Lung (tissue), 11 donors: ENCODE measurements at regions not wholly inside any gene's neighbourhood (a gene's known extent, or its start where the extent isn't known, plus 50 kb on each side); places are given as distances from the start of the nearest gene placed in this dataset.

Experiments used
- ATAC-seq: fragments of 200-7000 bp; cut with Tn5 transposase; one replicate; pipeline ENCODE4 v1.9.1; 2020; ENCODE audit warnings: moderate number of reproducible peaks; ENCODE audit not compliant: insufficient read depth, low FRiP score
- DNase-seq, 3 donors: peaks; one replicate each; pipeline ENCODE4 v3.0.0-alpha.2; 2013 to 2017
- H3K27ac ChIP-seq, 2 donors: one replicate each; pipeline ENCODE4 v1.5.1; 2013; ENCODE audit warnings: mild to moderate bottlenecking in 2 of 2, moderate library complexity in 2 of 2, control low read depth in 1 of 2, inconsistent platforms in 1 of 2, low read depth in 1 of 2, low read length in 1 of 2
- H3K27me3 ChIP-seq, 3 donors: one replicate each; pipeline ENCODE4 v1.5.1; 2013; ENCODE audit warnings: low read length in 2 of 3; ENCODE audit not compliant: control insufficient read depth in 3 of 3, insufficient read depth in 3 of 3
- H3K36me3 ChIP-seq, 4 donors: one replicate each; pipeline ENCODE4 v1.5.1; 2013; ENCODE audit warnings: low read length in 4 of 4, mild to moderate bottlenecking in 1 of 4, moderate library complexity in 1 of 4; ENCODE audit not compliant: control insufficient read depth in 4 of 4, insufficient read depth in 4 of 4
- H3K4me1 ChIP-seq, 5 donors: one replicate each; pipeline ENCODE4 v1.5.1; 2013; ENCODE audit warnings: low read length in 5 of 5, mild to moderate bottlenecking in 2 of 5, moderate library complexity in 1 of 5; ENCODE audit not compliant: control insufficient read depth in 5 of 5, insufficient read depth in 5 of 5
- H3K4me3 ChIP-seq: one replicate; pipeline ENCODE4 v1.5.1; 2013; ENCODE audit warnings: mild to moderate bottlenecking, control low read depth, moderate library complexity
- H3K9ac ChIP-seq, 2 donors: one replicate each; pipeline ENCODE4 v1.5.1; 2013; ENCODE audit warnings: low read length in 2 of 2, control low read depth in 1 of 2; ENCODE audit not compliant: insufficient read depth in 1 of 2
- H3K9me3 ChIP-seq, 4 donors: one replicate each; pipeline ENCODE4 v1.5.1; 2013; ENCODE audit warnings: low read length in 3 of 4, mild to moderate bottlenecking in 1 of 4, moderate library complexity in 1 of 4; ENCODE audit not compliant: control insufficient read depth in 4 of 4, insufficient read depth in 3 of 4
- WGBS, 2 donors: extraction: QIAGEN DNeasy Blood & Tissue Kit; methylation state at CpG; one replicate each; pipeline ENCODE4 v1.1.7; 2013; 5-methylcytosine and 5-hydroxymethylcytosine counted together
- TF ChIP-seq, protein P1 (sequence below): IDR thresholded peaks from 2 replicates; pipeline ENCODE4 v1.5.1; 2012; ENCODE audit warnings: mild to moderate bottlenecking; ENCODE audit errors: control extremely low read depth, extremely low read depth
- donor health status: control.
- donor health status: control.
- donor health status: Bipolar disorder and iron deficiency.
- donor health status: healthy.
- donor health status: DM: yes; HTN: yes; CAD: no.

- H3K9me3 ChIP-seq: peaks cover 0 to 4% (median 0%) of the 10 kb centered on the region in 4 donors
- DNase-seq: peak in 2 of 3 donors; percentile 5 to 12
- H3K27ac ChIP-seq: no peak overlapping the region
- TF ChIP-seq, protein P1, sequence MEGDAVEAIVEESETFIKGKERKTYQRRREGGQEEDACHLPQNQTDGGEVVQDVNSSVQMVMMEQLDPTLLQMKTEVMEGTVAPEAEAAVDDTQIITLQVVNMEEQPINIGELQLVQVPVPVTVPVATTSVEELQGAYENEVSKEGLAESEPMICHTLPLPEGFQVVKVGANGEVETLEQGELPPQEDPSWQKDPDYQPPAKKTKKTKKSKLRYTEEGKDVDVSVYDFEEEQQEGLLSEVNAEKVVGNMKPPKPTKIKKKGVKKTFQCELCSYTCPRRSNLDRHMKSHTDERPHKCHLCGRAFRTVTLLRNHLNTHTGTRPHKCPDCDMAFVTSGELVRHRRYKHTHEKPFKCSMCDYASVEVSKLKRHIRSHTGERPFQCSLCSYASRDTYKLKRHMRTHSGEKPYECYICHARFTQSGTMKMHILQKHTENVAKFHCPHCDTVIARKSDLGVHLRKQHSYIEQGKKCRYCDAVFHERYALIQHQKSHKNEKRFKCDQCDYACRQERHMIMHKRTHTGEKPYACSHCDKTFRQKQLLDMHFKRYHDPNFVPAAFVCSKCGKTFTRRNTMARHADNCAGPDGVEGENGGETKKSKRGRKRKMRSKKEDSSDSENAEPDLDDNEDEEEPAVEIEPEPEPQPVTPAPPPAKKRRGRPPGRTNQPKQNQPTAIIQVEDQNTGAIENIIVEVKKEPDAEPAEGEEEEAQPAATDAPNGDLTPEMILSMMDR: no peak
- WGBS, 2 donors: 55 to 75% methylated on average over 3 of the region's 3 CpGs
- H3K27me3 ChIP-seq: no peaks in the 10 kb centered on the region
- no peaks in the 10 kb centered on the region for H3K4me1 ChIP-seq
- no peaks in the 10 kb centered on the region for H3K36me3 ChIP-seq
- H3K9ac ChIP-seq: no peak overlapping the region
- H3K4me3 ChIP-seq: no peak overlapping the region
- no peak for ATAC-seq
Measured at GRCh38 chr17:14630046-14630445, 329.2 kb downstream of the HS3ST3B1 start.

- no peak overlapping the region for H3K9ac ChIP-seq
- ATAC-seq: no peak
- DNase-seq: no peak
- H3K36me3 ChIP-seq: no peaks in the 10 kb centered on the region
- H3K9me3 ChIP-seq: peaks cover 0 to 4% (median 0%) of the 10 kb centered on the region in 4 donors
- H3K4me3 ChIP-seq: no peak overlapping the region
- H3K27ac ChIP-seq: no peak overlapping the region
- 79 to 91% methylated on average over 5 of the region's 5 CpGs for WGBS, 2 donors
- H3K27me3 ChIP-seq: no peaks in the 10 kb centered on the region
- TF ChIP-seq, protein P1: no peak
- H3K4me1 ChIP-seq: no peaks in the 10 kb centered on the region
Measured at GRCh38 chr17:14622615-14623101, 321.8 kb downstream of the HS3ST3B1 start.

DNA sequence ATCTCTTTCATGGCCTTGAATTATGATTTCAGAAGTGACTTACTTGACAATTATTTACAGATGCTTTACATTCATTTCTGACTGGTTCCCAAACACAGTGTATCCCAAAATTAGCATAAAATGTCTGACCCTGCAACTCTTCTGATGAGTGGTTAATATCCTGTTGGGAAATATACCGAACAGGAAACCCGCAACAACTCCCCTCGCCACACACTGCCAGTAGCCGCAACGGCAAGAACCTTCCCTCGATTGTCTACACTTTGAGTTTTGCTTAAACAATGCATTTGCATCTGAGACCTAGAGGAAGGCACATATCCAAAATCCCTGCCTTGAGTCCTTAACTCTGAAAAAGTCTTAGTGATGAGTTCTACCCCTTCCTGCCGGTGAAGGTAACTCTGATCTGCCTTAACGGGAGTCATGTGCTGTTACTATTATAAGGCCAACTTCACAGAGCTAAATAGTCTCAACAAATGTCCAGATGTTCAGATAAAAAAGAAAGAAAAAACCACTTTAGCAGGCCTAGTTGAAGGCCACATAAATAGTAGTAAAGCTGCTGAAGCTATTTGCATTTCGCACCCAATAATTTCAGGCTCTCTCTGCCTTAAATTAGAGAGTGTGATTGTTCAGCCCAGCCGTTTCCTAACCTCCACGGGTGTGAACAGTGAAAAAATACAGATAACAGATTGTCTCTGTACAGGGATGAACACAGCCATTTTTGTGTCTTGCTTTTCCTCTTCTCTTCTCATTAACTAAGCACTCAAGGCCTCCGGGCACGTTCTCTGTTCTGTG is 321.1 kb downstream of the HS3ST3B1 start:
- Histone ChIP-seq H3K4me3 (no peak overlapping the region), H3K9me3 (peaks cover 0 to 2% (median 0%) of the 10 kb centered on the region in 4 donors), H3K27me3 (no peaks in the 10 kb centered on the region), H3K36me3 (no peaks in the 10 kb centered on the region), H3K9ac (no peak overlapping the region), H3K27ac (no peak overlapping the region), H3K4me1 (no peaks in the 10 kb centered on the region)
- ATAC-seq (no peak), DNase-seq (no peak)
- 45 to 71% methylated on average over 13 of the region's 13 CpGs for WGBS, 2 donors
- TF ChIP-seq, protein P1: no peak
